Endothelial cell of umbilical vein (primary cell): ENCODE measurements at regions not wholly inside any gene's neighbourhood (a gene's known extent, or its start where the extent isn't known, plus 50 kb on each side); places are given as distances from the start of the nearest gene placed in this dataset.

Experiments used
- BruUV-seq: library from RNA; stranded (reverse); fragments of 400-500 nt; replicated peaks from 2 replicates; lab custom pipeline; 2021; lab: Mats Ljungman, UMichigan
- CTCF ChIA-PET: fragments of 300-600, 350-600 bp; sonication (Branson Sonifier 250); formaldehyde crosslinking; loops from one replicate; lab custom pipeline; 2021; ENCODE audit warnings: antibody characterized with exemption, inconsistent platforms; lab: Charles Lee
- POLR2A ChIA-PET: fragments of 300-600, 350-600 bp; sonication (Branson Sonifier 250); formaldehyde crosslinking; loops from one replicate; lab custom pipeline; 2021; ENCODE audit warnings: antibody characterized with exemption, inconsistent platforms; lab: Charles Lee
- DNase-seq: peaks from one replicate; pipeline ENCODE4 v3.0.0-alpha.2; 2011; ENCODE audit warnings: low read depth, low spot score
- FAIRE-seq: peaks from 2 replicates; lab custom pipeline; 2011; peaks lifted over from hg19 to GRCh38; lab: Jason Lieb, UNC
- H2AFZ ChIP-seq: 2 replicates; pipeline ENCODE4 v1.6.0; 2012; ENCODE audit warnings: low read depth, low read length, control low read depth, inconsistent platforms
- H3K27ac ChIP-seq: 2 replicates; pipeline ENCODE4 v1.5.1; 2011; ENCODE audit warnings: low read depth, mild to moderate bottlenecking, control low read depth, low read length, moderate library complexity; ENCODE audit not compliant: insufficient read depth
- H3K27me3 ChIP-seq, 2 experiments: 2 replicates each; pipeline versions ENCODE4 v1.6.0 to v1.6.1; 2011; ENCODE audit warnings: low read length in 2 of 2, mixed read lengths in 1 of 2; ENCODE audit not compliant: control insufficient read depth in 2 of 2, insufficient read depth in 2 of 2
- H3K36me3 ChIP-seq, 2 experiments: 2 replicates in 1 of 2; 3 replicates in 1 of 2; pipeline ENCODE4 v1.5.1; 2011; ENCODE audit warnings: low read length in 2 of 2, mild to moderate bottlenecking in 1 of 2, moderate library complexity in 1 of 2; ENCODE audit not compliant: control insufficient read depth in 2 of 2, insufficient read depth in 2 of 2; ENCODE audit errors: extremely low read depth in 1 of 2
- H3K4me1 ChIP-seq: 3 replicates; pipeline ENCODE4 v1.5.1; 2011; ENCODE audit warnings: mild to moderate bottlenecking, low read length; ENCODE audit not compliant: control insufficient read depth, insufficient read depth; ENCODE audit errors: extremely low read depth
- H3K4me2 ChIP-seq: 2 replicates; pipeline ENCODE4 v1.6.1; 2011; ENCODE audit warnings: low read length, control low read depth, mixed read lengths; ENCODE audit not compliant: insufficient read depth
- H3K4me3 ChIP-seq, 3 experiments: fragments of 200-600 bp in 1 of 3; sonication (generic), shearing (Covaris generic) in 1 of 3; replicated peaks in 1 of 3; 2 replicates each; pipeline ENCODE4 v1.5.1; 2011 to 2016; ENCODE audit warnings: control low read depth in 3 of 3, low read length in 3 of 3, mild to moderate bottlenecking in 2 of 3, inconsistent platforms in 1 of 3, low read depth in 1 of 3, moderate library complexity in 1 of 3; ENCODE audit not compliant: insufficient read depth in 1 of 3
- H3K79me2 ChIP-seq: 2 replicates; pipeline ENCODE4 v1.6.0; 2012; ENCODE audit warnings: low read length, inconsistent platforms; ENCODE audit not compliant: control insufficient read depth, insufficient read depth
- H3K9ac ChIP-seq: replicated peaks from 2 replicates; pipeline ENCODE3; 2011; ENCODE audit warnings: low read length, control low read depth; ENCODE audit not compliant: insufficient read depth; ENCODE audit errors: extremely low read depth
- H3K9me1 ChIP-seq: replicated peaks from 3 replicates; pipeline ENCODE4 v1.6.0; 2011; ENCODE audit warnings: mild to moderate bottlenecking, low read length; ENCODE audit not compliant: control insufficient read depth, insufficient read depth; ENCODE audit errors: extremely low read depth
- H3K9me3 ChIP-seq: replicated peaks from 2 replicates; pipeline ENCODE4 v1.5.1; 2012; ENCODE audit warnings: low read length, inconsistent platforms; ENCODE audit not compliant: control insufficient read depth, insufficient read depth
- H4K20me1 ChIP-seq: replicated peaks from 2 replicates; pipeline ENCODE3; 2011; ENCODE audit warnings: mild to moderate bottlenecking, low read length; ENCODE audit not compliant: control insufficient read depth, insufficient read depth; ENCODE audit errors: extremely low read depth
- EZH2 ChIP-seq: IDR thresholded peaks from 2 replicates; pipeline ENCODE4 v1.6.1; 2012; ENCODE audit warnings: borderline replicate concordance, low read depth, mild to moderate bottlenecking, moderate library complexity, low read length, inconsistent platforms; ENCODE audit not compliant: severe bottlenecking
- FOS ChIP-seq: IDR thresholded peaks from 2 replicates; pipeline ENCODE4 v1.6.1; 2011; ENCODE audit warnings: mild to moderate bottlenecking, low read length, moderate library complexity, borderline replicate concordance; ENCODE audit not compliant: insufficient read depth
- GATA2 ChIP-seq: IDR thresholded peaks from 2 replicates; pipeline ENCODE4 v1.7.0; 2011; ENCODE audit warnings: low read depth, mild to moderate bottlenecking, moderate library complexity, mixed read lengths, low read length; ENCODE audit not compliant: insufficient read length, insufficient read depth
- MYC ChIP-seq: IDR thresholded peaks from one replicate; pipeline ENCODE4 v1.6.1; 2011; ENCODE audit warnings: mild to moderate bottlenecking, low read depth, low read length
- POLR2A ChIP-seq: IDR thresholded peaks from 2 replicates; pipeline ENCODE4 v1.6.1; 2012; ENCODE audit warnings: low read depth, mild to moderate bottlenecking, control low read depth, low read length
- dilution Hi-C: fragments of 300-500 bp; cut with MboI; formaldehyde crosslinking; loops from one replicate; pipeline ENCODE4 v1.15.0; 2019; ENCODE audit warnings: low sequenced_read_pairs; ENCODE audit not compliant: extremely low pct_ligation_motif_present
- intact Hi-C: fragments of 100-400 bp; cut with micrococcal nuclease; formaldehyde crosslinking; loops from one replicate; pipeline ENCODE4 v1.10.0; 2022
- TF ChIP-seq, protein P1 (sequence below): IDR thresholded peaks from 2 replicates; pipeline ENCODE4 v1.6.1; 2011; ENCODE audit not compliant: insufficient read depth, insufficient read length

DNA sequence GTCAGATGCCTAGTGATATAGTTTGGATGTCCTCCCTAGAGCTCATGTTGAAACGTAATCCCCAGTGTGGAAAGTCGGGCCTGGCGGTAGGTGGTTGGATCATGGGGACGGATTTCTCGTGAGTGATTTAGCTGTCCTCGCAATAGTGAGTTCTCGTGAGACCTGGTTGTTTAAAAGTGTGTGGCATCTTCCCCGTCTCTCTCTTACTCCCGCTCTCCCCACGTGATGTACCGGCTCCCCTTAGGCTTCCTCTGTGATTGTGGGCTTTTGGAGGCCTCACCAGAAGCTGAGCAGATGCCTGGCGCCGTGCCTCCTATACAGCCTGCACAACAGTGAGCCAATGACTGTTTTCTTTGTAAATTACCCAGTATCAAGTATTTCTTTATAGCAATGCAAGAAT, 264.5 kb downstream of the TTLL7 start:
- H3K27me3 ChIP-seq, result peaks cover 0 to 3% of the 10 kb centered on the region in 2 experiments
- ChIA-PET CTCF (no interaction called here), POLR2A (no interaction called here)
- dilution Hi-C loops, result no loop called here
- H3K79me2 ChIP-seq, result no peaks in the 10 kb centered on the region
- FAIRE-seq (no peak), DNase-seq (no peak)
- H4K20me1 ChIP-seq, result no peaks in the 10 kb centered on the region
- H3K9me1 ChIP-seq, result no peaks in the 10 kb centered on the region
- H3K4me2 ChIP-seq, result no peak overlapping the region
- no peaks in the 10 kb centered on the region for H3K9me3 ChIP-seq
- H3K9ac ChIP-seq, result no peak overlapping the region
- BruUV-seq, result no TSS peak
- intact Hi-C loops, result no loop called here
- H3K4me1 ChIP-seq, result no peaks in the 10 kb centered on the region
- TF ChIP-seq MYC, result no peak
- H2AFZ ChIP-seq, result no peak overlapping the region
- no peak overlapping the region for H3K27ac ChIP-seq
- H3K36me3 ChIP-seq, result no peaks in the 10 kb centered on the region
- no peak overlapping the region for H3K4me3 ChIP-seq

DNA sequence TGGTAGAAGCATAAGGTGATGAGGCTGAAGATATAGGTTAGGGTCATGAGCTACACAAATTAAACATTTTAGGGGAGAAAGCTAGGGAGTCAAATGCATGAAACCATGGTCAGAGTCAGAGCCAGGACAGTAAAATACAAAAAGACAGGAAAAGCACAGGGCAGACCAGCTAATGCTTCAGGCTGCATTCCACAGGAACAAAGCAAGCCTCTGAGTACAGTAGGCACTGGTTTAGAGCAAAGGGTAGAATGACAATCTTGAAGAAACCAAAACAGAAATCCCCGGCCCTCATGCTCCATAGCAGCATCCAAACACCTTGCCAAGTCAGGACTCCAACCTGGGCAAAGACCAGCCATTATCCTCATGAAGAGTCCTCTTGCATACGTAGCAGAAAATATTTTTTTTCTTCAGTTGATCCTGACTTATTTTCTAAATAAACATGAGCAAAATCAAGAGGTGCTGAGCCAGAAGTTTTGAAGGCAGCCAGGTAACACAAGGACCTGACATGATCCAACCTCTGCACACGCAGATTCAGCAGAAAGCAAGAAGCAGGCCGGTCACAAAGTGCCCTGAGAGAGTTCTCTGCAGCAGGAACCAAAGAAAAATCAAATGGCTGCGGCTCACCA, 273.1 kb downstream of the TTLL7 start:
- H3K79me2 ChIP-seq, result no peaks in the 10 kb centered on the region
- H3K4me2 ChIP-seq, result no peak overlapping the region
- no peaks in the 10 kb centered on the region for H4K20me1 ChIP-seq
- H3K9me1 ChIP-seq, result no peaks in the 10 kb centered on the region
- TF ChIP-seq POLR2A (no peak), MYC (no peak), EZH2 (no peak), GATA2 (no peak), FOS (no peak)
- TF ChIP-seq, protein P1, sequence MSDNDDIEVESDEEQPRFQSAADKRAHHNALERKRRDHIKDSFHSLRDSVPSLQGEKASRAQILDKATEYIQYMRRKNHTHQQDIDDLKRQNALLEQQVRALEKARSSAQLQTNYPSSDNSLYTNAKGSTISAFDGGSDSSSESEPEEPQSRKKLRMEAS, result no peak
- POLR2A ChIA-PET, result no interaction called here
- DNase-seq (no peak), FAIRE-seq (no peak)
- no peaks in the 10 kb centered on the region for H3K9me3 ChIP-seq
- dilution Hi-C loops (no loop called here), intact Hi-C loops (no loop called here)
- no peak overlapping the region for H2AFZ ChIP-seq
- no peak overlapping the region for H3K27ac ChIP-seq
- no peak overlapping the region for H3K4me3 ChIP-seq
- no TSS peak for BruUV-seq
- CTCF ChIA-PET, result no interaction called here
- H3K9ac ChIP-seq, result no peak overlapping the region
- no peaks in the 10 kb centered on the region for H3K4me1 ChIP-seq
- H3K36me3 ChIP-seq, result no peaks in the 10 kb centered on the region
- H3K27me3 ChIP-seq, result no peaks in the 10 kb centered on the region
